ENCODE measurements at regions not wholly inside any gene's neighbourhood (a gene's known extent, or its start where the extent isn't known, plus 50 kb on each side); places are given as distances from the start of the nearest gene placed in this dataset.
"Not testable (repeated sequence)": the region's sequence is repeated elsewhere in the genome, so short reads cannot be mapped to it uniquely, and the experiment has no call there.

- DNase-seq = no peak
These were observed 80.9 kb upstream of the IRX2 start for GRCh38 chr5:2832394-2832793.

GRCh38 chr5:2829239-2829638 lies 77.8 kb upstream of the IRX2 start:
- no peak for DNase-seq

- DNase-seq = no peak
These were observed 67.5 kb upstream of the IRX2 start for GRCh38 chr5:2818936-2819335.

GRCh38 chr5:2817031-2817603 lies 65.6 kb upstream of the IRX2 start:
- no peak for DNase-seq

GRCh38 chr5:2813678-2814077 lies 62.2 kb upstream of the IRX2 start:
- no peak for DNase-seq

GRCh38 chr5:2810644-2811043 lies 59.2 kb upstream of the IRX2 start:
- DNase-seq = no peak

- not testable (repeated sequence) for DNase-seq
These were observed 55.8 kb upstream of the IRX2 start for GRCh38 chr5:2807244-2807643.

GRCh38 chr5:2806176-2806575 lies 54.7 kb upstream of the IRX2 start:
- DNase-seq = no peak

- DNase-seq = no peak
These were observed 53.6 kb upstream of the IRX2 start for GRCh38 chr5:2805080-2805479.

- DNase-seq = no peak
These were observed 52.3 kb upstream of the IRX2 start for GRCh38 chr5:2803751-2804150.

- no peak for DNase-seq
These were observed 51.4 kb upstream of the IRX2 start for GRCh38 chr5:2802693-2803365.

GRCh38 chr5:2801577-2802525 lies 50.4 kb upstream of the IRX2 start:
- no peak for DNase-seq

Measured in activated CD8-positive, alpha-beta memory T cell treated with anti-CD3 and anti-CD28 coated beads, Interleukin-2, amount 50 U/mL, for 48 hours (primary cell).